SW480 (cell line): ENCODE measurements at regions not wholly inside any gene's neighbourhood (a gene's known extent, or its start where the extent isn't known, plus 50 kb on each side); places are given as distances from the start of the nearest gene placed in this dataset.

Source experiments
- DNase-seq: peaks from one replicate; pipeline ENCODE4 v3.0.0-alpha.2; 2016; ENCODE audit warnings: low spot score

- DNase-seq, result no peak
These were observed 50.9 kb upstream of the RXRA start for GRCh38 chr9:134275375-134275774.

- no peak for DNase-seq
These were observed 49.6 kb upstream of the RXRA start for GRCh38 chr9:134276453-134277245.
